ENCODE measurements at regions not wholly inside any gene's neighbourhood (a gene's known extent, or its start where the extent isn't known, plus 50 kb on each side); places are given as distances from the start of the nearest gene placed in this dataset.

DNA sequence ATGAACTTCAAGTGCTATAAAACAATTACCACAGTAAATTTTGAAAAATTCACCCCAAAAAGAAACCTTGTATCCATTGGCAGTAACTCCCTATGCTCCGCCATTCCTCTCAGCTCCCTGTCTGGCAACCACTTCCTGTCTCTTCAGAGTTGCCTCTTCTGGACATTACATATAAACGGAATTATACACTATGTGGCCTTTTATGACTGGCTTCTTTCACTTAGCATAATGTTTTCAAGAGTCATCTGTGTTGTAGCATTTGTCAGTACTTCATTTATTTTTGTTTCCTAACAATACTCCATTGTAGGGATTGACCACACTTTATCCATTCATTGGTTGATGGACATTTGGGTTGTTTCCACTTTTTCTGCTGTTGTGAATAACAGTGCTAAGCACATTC is 50.1 kb downstream of the CEP43 start:
- no peak overlapping the region for H3K4me3 Mint-ChIP-seq
- peaks cover 29% of the 10 kb centered on the region for H3K4me1 Mint-ChIP-seq (ENCODE audit: low read depth)
- no peak overlapping the region for H3K27ac Mint-ChIP-seq
- H3K36me3 Mint-ChIP-seq (ENCODE audit: low read depth): no peaks in the 10 kb centered on the region
- DNase-seq (no peak), ATAC-seq (no peak)
- no peaks in the 10 kb centered on the region for H3K27me3 Mint-ChIP-seq
- intact Hi-C loops (cut with micrococcal nuclease): no loop called here
- ChIA-PET CTCF (no interaction called here), POLR2A (no interaction called here)
- H3K9me3 Mint-ChIP-seq: no peaks in the 10 kb centered on the region
- TF ChIP-seq, protein P1, sequence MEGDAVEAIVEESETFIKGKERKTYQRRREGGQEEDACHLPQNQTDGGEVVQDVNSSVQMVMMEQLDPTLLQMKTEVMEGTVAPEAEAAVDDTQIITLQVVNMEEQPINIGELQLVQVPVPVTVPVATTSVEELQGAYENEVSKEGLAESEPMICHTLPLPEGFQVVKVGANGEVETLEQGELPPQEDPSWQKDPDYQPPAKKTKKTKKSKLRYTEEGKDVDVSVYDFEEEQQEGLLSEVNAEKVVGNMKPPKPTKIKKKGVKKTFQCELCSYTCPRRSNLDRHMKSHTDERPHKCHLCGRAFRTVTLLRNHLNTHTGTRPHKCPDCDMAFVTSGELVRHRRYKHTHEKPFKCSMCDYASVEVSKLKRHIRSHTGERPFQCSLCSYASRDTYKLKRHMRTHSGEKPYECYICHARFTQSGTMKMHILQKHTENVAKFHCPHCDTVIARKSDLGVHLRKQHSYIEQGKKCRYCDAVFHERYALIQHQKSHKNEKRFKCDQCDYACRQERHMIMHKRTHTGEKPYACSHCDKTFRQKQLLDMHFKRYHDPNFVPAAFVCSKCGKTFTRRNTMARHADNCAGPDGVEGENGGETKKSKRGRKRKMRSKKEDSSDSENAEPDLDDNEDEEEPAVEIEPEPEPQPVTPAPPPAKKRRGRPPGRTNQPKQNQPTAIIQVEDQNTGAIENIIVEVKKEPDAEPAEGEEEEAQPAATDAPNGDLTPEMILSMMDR (IDR thresholded peaks at IDR 0.05): no peak

DNA sequence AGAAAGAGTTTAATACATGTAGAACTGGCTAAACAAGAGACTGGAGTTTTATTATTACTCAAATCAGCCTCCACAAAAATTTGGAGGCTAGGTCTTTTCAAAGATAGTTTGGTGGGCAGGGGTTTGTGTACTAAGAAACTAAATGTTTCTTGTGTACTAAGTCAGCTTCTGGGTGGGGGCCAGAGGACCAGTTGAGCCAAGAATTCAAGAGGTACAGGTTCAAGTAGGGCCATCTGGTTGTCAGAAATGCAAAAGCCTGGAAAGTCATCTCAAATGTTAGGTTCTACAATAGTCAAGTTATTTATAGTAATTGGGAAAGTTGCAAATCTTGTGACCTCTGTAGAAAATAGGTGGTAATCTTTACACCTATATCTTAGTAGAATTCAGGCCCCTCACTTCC is 51.7 kb downstream of the CEP43 start:
- POLR2A ChIA-PET: no interaction called here
- DNase-seq (no peak), ATAC-seq (no peak)
- intact Hi-C loops (cut with micrococcal nuclease): no loop called here
- H3K4me3 Mint-ChIP-seq: no peak overlapping the region
- H3K36me3 Mint-ChIP-seq (ENCODE audit: low read depth): no peaks in the 10 kb centered on the region
- TF ChIP-seq, protein P1 (IDR thresholded peaks at IDR 0.05): no peak
- CTCF ChIA-PET: no interaction called here
- H3K4me1 Mint-ChIP-seq (ENCODE audit: low read depth): peaks cover 39% of the 10 kb centered on the region
- H3K27ac Mint-ChIP-seq: no peak overlapping the region
- H3K27me3 Mint-ChIP-seq: no peaks in the 10 kb centered on the region
- H3K9me3 Mint-ChIP-seq: no peaks in the 10 kb centered on the region

DNA sequence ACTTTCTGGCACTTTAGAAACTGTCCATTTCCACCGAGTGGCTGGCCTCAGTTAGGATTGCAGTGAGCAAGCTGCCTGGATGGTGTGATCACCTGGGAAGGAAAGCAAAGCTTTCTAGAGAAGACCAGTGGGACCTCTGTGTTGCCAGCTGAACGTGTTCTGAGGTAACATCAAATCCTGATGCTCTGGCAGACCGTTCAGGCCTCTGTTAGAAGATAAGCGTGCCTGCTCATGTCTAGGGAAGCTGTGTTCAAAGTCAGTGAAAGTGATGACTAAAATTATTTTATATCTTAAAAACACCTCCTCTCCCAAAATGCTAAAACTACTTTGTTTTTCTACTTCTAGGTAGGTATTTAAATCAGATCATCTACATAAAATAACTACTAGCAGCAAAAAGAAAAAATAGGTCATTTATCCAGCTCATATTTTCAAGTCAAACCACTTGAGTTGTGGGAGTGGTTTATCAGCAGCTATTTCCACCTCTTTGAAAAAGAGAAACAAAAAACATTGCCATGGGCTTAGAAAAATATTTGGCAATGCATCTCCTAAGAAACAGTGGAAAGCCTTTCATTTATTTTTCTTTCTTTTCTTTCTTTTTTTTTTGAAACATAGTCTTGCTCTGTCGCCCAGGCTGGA is 54.8 kb downstream of the CEP43 start:
- TF ChIP-seq, protein P1 (IDR thresholded peaks at IDR 0.05): no peak
- Mint-ChIP-seq H3K27ac (no peak overlapping the region), H3K9me3 (no peaks in the 10 kb centered on the region), H3K4me1 (ENCODE audit: low read depth) (peaks cover 28% of the 10 kb centered on the region), H3K4me3 (no peak overlapping the region), H3K36me3 (ENCODE audit: low read depth) (peaks cover 4% of the 10 kb centered on the region), H3K27me3 (no peaks in the 10 kb centered on the region)
- intact Hi-C loops (cut with micrococcal nuclease): no loop called here
- POLR2A ChIA-PET: interaction anchor here (0.7 to 1.1 kb wide), 2 partner anchors 12 to 68 kb away, joined by 3 to 4 read pairs; no protein-coding TSS in a partner anchor
- ATAC-seq: no peak
- no peak for DNase-seq
- CTCF ChIA-PET: no interaction called here

DNA sequence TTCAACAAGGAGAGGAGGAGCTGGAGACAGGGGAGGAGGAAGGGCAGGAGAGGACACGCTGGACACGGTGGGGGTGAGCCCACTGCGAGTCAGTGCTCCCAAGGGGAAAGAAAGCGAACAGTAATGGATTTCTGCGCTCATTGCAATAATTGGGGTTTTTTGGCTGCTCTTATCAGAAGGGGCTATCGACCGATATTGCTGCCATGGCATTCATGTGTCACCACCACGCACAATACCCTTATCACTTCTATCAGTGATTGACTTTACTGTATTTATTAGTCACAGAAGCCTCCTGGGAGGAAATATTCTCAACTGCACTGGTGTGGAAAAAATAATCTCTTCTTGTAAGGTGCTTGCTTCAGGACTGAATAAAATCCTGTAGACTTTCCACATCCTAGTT is 55.8 kb downstream of the CEP43 start:
- H3K4me3 Mint-ChIP-seq: no peak overlapping the region
- intact Hi-C loops (cut with micrococcal nuclease): loop anchor here (5.0 kb wide), 1 partner anchor 37 kb away; no protein-coding TSS in a partner anchor
- H3K4me1 Mint-ChIP-seq (ENCODE audit: low read depth): peaks cover 26% of the 10 kb centered on the region
- H3K27me3 Mint-ChIP-seq: no peaks in the 10 kb centered on the region
- TF ChIP-seq, protein P1 (IDR thresholded peaks at IDR 0.05): no peak
- peaks cover 4% of the 10 kb centered on the region for H3K36me3 Mint-ChIP-seq (ENCODE audit: low read depth)
- H3K27ac Mint-ChIP-seq: no peak overlapping the region
- POLR2A ChIA-PET: interaction anchor here (0.6 kb wide), 1 partner anchor 43 kb away, joined by 3 read pairs; no protein-coding TSS in a partner anchor
- no peak for ATAC-seq
- CTCF ChIA-PET: no interaction called here
- no peaks in the 10 kb centered on the region for H3K9me3 Mint-ChIP-seq
- no peak for DNase-seq

DNA sequence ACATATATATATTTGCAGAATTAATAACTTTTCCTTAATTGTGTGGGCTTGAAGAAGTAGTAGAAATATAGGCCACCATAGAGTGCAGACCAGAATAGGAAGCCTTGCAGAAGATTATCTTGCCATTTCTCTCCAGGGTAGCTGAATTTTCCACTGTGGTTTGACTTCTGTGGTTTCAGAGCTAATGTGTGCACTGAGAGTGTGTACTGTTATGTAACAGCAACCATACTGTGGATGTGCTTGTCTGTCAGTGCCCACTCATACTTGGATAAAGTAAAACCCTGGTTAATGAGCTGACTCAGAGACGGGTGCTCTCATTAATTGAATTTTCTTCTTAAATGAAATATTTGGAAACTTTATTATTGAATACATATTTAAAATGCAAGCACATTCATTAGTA is 57.2 kb downstream of the CEP43 start:
- no peaks in the 10 kb centered on the region for H3K9me3 Mint-ChIP-seq
- peaks cover 26% of the 10 kb centered on the region for H3K4me1 Mint-ChIP-seq (ENCODE audit: low read depth)
- peaks cover 2% of the 10 kb centered on the region for H3K27me3 Mint-ChIP-seq
- POLR2A ChIA-PET: interaction anchor here (1.9 kb wide), 1 partner anchor 8 kb away, joined by 10 read pairs; no protein-coding TSS in a partner anchor
- DNase-seq (peak; percentile 70), ATAC-seq (peak; percentile 90)
- CTCF ChIA-PET: interaction anchor here (1.1 to 1.4 kb wide), 4 partner anchors 8 to 86 kb away, joined by 3 to 4 read pairs (median 4); no protein-coding TSS in a partner anchor
- H3K27ac Mint-ChIP-seq: no peak overlapping the region
- H3K36me3 Mint-ChIP-seq (ENCODE audit: low read depth): peaks cover 4% of the 10 kb centered on the region
- TF ChIP-seq, protein P1 (IDR thresholded peaks at IDR 0.05): no peak
- intact Hi-C loops (cut with micrococcal nuclease): loop anchor here (5.0 kb wide), 1 partner anchor 36 kb away; no protein-coding TSS in a partner anchor
- no peak overlapping the region for H3K4me3 Mint-ChIP-seq

Measured in activated CD8-positive, alpha-beta T cell treated with anti-CD3 and anti-CD28 coated beads for 36 hours (primary cell).